A549 (cell line): ENCODE measurements at regions not wholly inside any gene's neighbourhood (a gene's known extent, or its start where the extent isn't known, plus 50 kb on each side); places are given as distances from the start of the nearest gene placed in this dataset.

ENCODE experiments used
- CTCF ChIP-seq: fragments of >200 bp; sonication (Bioruptor Twin); formaldehyde crosslinking; IDR thresholded peaks from 3 replicates; pipeline ENCODE4 v1.5.1; 2016
- TF ChIP-seq, protein P1 (sequence below): IDR thresholded peaks from 2 replicates; pipeline ENCODE4 v1.6.1; 2012

GRCh38 chr6:145254649-145255401 is 480.5 kb downstream of the EPM2A start:
- TF ChIP-seq, protein P1, sequence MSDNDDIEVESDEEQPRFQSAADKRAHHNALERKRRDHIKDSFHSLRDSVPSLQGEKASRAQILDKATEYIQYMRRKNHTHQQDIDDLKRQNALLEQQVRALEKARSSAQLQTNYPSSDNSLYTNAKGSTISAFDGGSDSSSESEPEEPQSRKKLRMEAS, result no peak
- TF ChIP-seq CTCF, result no peak
